Panc1 (cell line): ENCODE measurements at regions not wholly inside any gene's neighbourhood (a gene's known extent, or its start where the extent isn't known, plus 50 kb on each side); places are given as distances from the start of the nearest gene placed in this dataset.

Experiments used
- ATAC-seq: fragments of 200-7000 bp; cut with Tn5 transposase; 2 replicates; pipeline ENCODE4 v1.9.1; 2020; ENCODE audit warnings: mild to moderate bottlenecking, moderate library complexity
- BruUV-seq: library from RNA; stranded (reverse); fragments of 400-500 nt; replicated peaks from 2 replicates; lab custom pipeline; 2021; lab: Mats Ljungman, UMichigan
- CTCF ChIA-PET: fragments of 300-600 bp; sonication (Branson Sonifier 250); formaldehyde crosslinking; loops from one replicate; lab custom pipeline; 2022; ENCODE audit warnings: antibody characterized with exemption; lab: Charles Lee
- POLR2A ChIA-PET: fragments of 300-600 bp; sonication (Branson Sonifier 250); formaldehyde crosslinking; loops from one replicate; lab custom pipeline; 2022; ENCODE audit warnings: antibody characterized with exemption; lab: Charles Lee
- DNase-seq: peaks from one replicate; pipeline ENCODE4 v3.0.0-alpha.2; 2010; ENCODE audit warnings: low read depth, low spot score
- H3K27ac ChIP-seq: 2 replicates; pipeline ENCODE4 v1.5.1; 2011; ENCODE audit warnings: mild to moderate bottlenecking, low read length, inconsistent platforms
- H3K27me3 ChIP-seq: fragments of 200-500 bp; sonication (Bioruptor generic); 2 replicates; pipeline ENCODE4 v1.6.0; 2014; ENCODE audit warnings: low read length, inconsistent platforms; ENCODE audit not compliant: control insufficient read depth, insufficient read depth
- H3K36me3 ChIP-seq: fragments of 200-500 bp; sonication (Bioruptor generic); 2 replicates; pipeline ENCODE4 v1.5.1; 2014; ENCODE audit warnings: inconsistent platforms, mild to moderate bottlenecking, low read length, moderate library complexity; ENCODE audit not compliant: control insufficient read depth, insufficient read depth
- H3K4me1 ChIP-seq: 2 replicates; pipeline ENCODE4 v1.5.1; 2011; ENCODE audit warnings: inconsistent platforms, mild to moderate bottlenecking, low read length, moderate library complexity; ENCODE audit not compliant: control insufficient read depth, insufficient read depth
- H3K4me3 ChIP-seq, 2 experiments: 2 replicates each; pipeline ENCODE4 v1.5.1; 2011 to 2012; ENCODE audit warnings: low read depth in 2 of 2, low read length in 2 of 2, mild to moderate bottlenecking in 2 of 2, inconsistent platforms in 1 of 2, moderate library complexity in 1 of 2
- H3K9me3 ChIP-seq: fragments of 200-500 bp; sonication (Bioruptor generic); 2 replicates; pipeline ENCODE4 v1.5.1; 2014; ENCODE audit warnings: low read depth, mild to moderate bottlenecking, inconsistent platforms, low read length, moderate library complexity; ENCODE audit not compliant: control insufficient read depth, insufficient read depth
- POLR2AphosphoS5 ChIP-seq: IDR thresholded peaks from 2 replicates; pipeline ENCODE4 v1.6.1; 2012; ENCODE audit warnings: mild to moderate bottlenecking, low read depth, low read length, moderate library complexity
- SIN3A ChIP-seq: IDR thresholded peaks from 2 replicates; pipeline ENCODE4 v1.6.1; 2012; ENCODE audit warnings: low read depth, mild to moderate bottlenecking, low read length, moderate library complexity, borderline replicate concordance; ENCODE audit not compliant: insufficient read depth
- TCF7L2 ChIP-seq: IDR thresholded peaks from 2 replicates; pipeline ENCODE4 v1.6.1; 2011; ENCODE audit warnings: mild to moderate bottlenecking, low read depth, low read length, inconsistent platforms
- in situ Hi-C: cut with HindIII; loops from 2 replicates; pipeline ENCODE4 v1.10.0; 2016; ENCODE audit warnings: low sequenced_read_pairs, low pct_unique_long_range_greater_than_20kb
- intact Hi-C: fragments of 100-400 bp; cut with micrococcal nuclease; formaldehyde crosslinking; loops from one replicate; pipeline ENCODE4 v1.10.0; 2022; ENCODE audit not compliant: unreplicated experiment
- TF ChIP-seq, protein P1 (sequence below), 2 experiments: IDR thresholded peaks; 2 replicates each; pipeline ENCODE4 v1.6.1; 2011 to 2012; ENCODE audit warnings: low read depth in 2 of 2, control low read depth in 1 of 2, low read length in 1 of 2, mild to moderate bottlenecking in 1 of 2, moderate library complexity in 1 of 2; ENCODE audit not compliant: insufficient read depth in 1 of 2
- TF ChIP-seq, protein P2 (sequence below): fragments of 450-650 bp; IDR thresholded peaks from 2 replicates; pipeline ENCODE4 v1.5.1; 2017; ENCODE audit warnings: mild to moderate bottlenecking

- Histone ChIP-seq H3K4me3 (no peak overlapping the region), H3K36me3 (no peaks in the 10 kb centered on the region), H3K27me3 (no peaks in the 10 kb centered on the region), H3K4me1 (no peaks in the 10 kb centered on the region), H3K9me3 (no peaks in the 10 kb centered on the region), H3K27ac (no peak overlapping the region)
- TF ChIP-seq, protein P1, sequence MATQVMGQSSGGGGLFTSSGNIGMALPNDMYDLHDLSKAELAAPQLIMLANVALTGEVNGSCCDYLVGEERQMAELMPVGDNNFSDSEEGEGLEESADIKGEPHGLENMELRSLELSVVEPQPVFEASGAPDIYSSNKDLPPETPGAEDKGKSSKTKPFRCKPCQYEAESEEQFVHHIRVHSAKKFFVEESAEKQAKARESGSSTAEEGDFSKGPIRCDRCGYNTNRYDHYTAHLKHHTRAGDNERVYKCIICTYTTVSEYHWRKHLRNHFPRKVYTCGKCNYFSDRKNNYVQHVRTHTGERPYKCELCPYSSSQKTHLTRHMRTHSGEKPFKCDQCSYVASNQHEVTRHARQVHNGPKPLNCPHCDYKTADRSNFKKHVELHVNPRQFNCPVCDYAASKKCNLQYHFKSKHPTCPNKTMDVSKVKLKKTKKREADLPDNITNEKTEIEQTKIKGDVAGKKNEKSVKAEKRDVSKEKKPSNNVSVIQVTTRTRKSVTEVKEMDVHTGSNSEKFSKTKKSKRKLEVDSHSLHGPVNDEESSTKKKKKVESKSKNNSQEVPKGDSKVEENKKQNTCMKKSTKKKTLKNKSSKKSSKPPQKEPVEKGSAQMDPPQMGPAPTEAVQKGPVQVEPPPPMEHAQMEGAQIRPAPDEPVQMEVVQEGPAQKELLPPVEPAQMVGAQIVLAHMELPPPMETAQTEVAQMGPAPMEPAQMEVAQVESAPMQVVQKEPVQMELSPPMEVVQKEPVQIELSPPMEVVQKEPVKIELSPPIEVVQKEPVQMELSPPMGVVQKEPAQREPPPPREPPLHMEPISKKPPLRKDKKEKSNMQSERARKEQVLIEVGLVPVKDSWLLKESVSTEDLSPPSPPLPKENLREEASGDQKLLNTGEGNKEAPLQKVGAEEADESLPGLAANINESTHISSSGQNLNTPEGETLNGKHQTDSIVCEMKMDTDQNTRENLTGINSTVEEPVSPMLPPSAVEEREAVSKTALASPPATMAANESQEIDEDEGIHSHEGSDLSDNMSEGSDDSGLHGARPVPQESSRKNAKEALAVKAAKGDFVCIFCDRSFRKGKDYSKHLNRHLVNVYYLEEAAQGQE (IDR thresholded peaks at IDR 0.05; ENCODE audit: insufficient read depth in 1 of 2, low read depth in 2 of 2, low read length in 1 of 2): no peak
- TF ChIP-seq POLR2AphosphoS5 (no peak), SIN3A (no peak)
- TF ChIP-seq, protein P2, sequence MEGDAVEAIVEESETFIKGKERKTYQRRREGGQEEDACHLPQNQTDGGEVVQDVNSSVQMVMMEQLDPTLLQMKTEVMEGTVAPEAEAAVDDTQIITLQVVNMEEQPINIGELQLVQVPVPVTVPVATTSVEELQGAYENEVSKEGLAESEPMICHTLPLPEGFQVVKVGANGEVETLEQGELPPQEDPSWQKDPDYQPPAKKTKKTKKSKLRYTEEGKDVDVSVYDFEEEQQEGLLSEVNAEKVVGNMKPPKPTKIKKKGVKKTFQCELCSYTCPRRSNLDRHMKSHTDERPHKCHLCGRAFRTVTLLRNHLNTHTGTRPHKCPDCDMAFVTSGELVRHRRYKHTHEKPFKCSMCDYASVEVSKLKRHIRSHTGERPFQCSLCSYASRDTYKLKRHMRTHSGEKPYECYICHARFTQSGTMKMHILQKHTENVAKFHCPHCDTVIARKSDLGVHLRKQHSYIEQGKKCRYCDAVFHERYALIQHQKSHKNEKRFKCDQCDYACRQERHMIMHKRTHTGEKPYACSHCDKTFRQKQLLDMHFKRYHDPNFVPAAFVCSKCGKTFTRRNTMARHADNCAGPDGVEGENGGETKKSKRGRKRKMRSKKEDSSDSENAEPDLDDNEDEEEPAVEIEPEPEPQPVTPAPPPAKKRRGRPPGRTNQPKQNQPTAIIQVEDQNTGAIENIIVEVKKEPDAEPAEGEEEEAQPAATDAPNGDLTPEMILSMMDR: no peak
- ChIA-PET CTCF (no interaction called here), POLR2A (no interaction called here)
- BruUV-seq: no TSS peak
- no peak for DNase-seq
- in situ Hi-C loops: no loop called here
- intact Hi-C loops: no loop called here
- no peak for ATAC-seq
Observed at GRCh38 chr13:44157606-44158005, 216.0 kb upstream of the SERP2 start.

- DNase-seq (no peak), ATAC-seq (no peak)
- H3K4me3 ChIP-seq: no peak overlapping the region
- intact Hi-C loops (no loop called here), in situ Hi-C loops (no loop called here)
- no peaks in the 10 kb centered on the region for H3K4me1 ChIP-seq
- no peaks in the 10 kb centered on the region for H3K27me3 ChIP-seq
- BruUV-seq: no TSS peak
- no peaks in the 10 kb centered on the region for H3K9me3 ChIP-seq
- no peak overlapping the region for H3K27ac ChIP-seq
- TF ChIP-seq POLR2AphosphoS5 (no peak), SIN3A (no peak), TCF7L2 (no peak)
- TF ChIP-seq, protein P2: no peak
- TF ChIP-seq, protein P1 (IDR thresholded peaks at IDR 0.05; ENCODE audit: insufficient read depth in 1 of 2, low read depth in 2 of 2, low read length in 1 of 2): no peak
- no peaks in the 10 kb centered on the region for H3K36me3 ChIP-seq
- POLR2A ChIA-PET: interaction anchor here (0.5 kb wide), 1 partner anchor 790 kb away, joined by 3 read pairs; no protein-coding TSS in a partner anchor
- CTCF ChIA-PET: no interaction called here
Observed at GRCh38 chr13:44158098-44158521, 215.5 kb upstream of the SERP2 start.
